H9 (cell line): ENCODE measurements at regions not wholly inside any gene's neighbourhood (a gene's known extent, or its start where the extent isn't known, plus 50 kb on each side); places are given as distances from the start of the nearest gene placed in this dataset.
"Not testable (repeated sequence)": the region's sequence is repeated elsewhere in the genome, so short reads cannot be mapped to it uniquely, and the experiment has no call there.

Experiments used
- DNase-seq: peaks from one replicate; pipeline ENCODE4 v3.0.0-alpha.2; 2017
- H2AFZ ChIP-seq: one replicate; pipeline ENCODE4 v1.6.1; 2013; ENCODE audit warnings: mild to moderate bottlenecking, low read length, control low read depth, moderate library complexity
- H2AK5ac ChIP-seq: 2 replicates; pipeline ENCODE4 v1.6.1; 2013; ENCODE audit warnings: low read length, control low read depth, mixed read lengths; ENCODE audit not compliant: insufficient read length
- H2BK120ac ChIP-seq: one replicate; pipeline ENCODE4 v1.6.1; 2013; ENCODE audit warnings: low read depth, mild to moderate bottlenecking, low read length, control low read depth, inconsistent platforms; ENCODE audit not compliant: poor library complexity, severe bottlenecking
- H2BK12ac ChIP-seq: 2 replicates; pipeline ENCODE4 v1.6.1; 2013; ENCODE audit warnings: low read length, control low read depth, mixed read lengths, low read depth; ENCODE audit not compliant: insufficient read length
- H2BK15ac ChIP-seq: 2 replicates; pipeline ENCODE4 v1.6.1; 2013; ENCODE audit warnings: low read depth, low read length, control low read depth
- H2BK20ac ChIP-seq: one replicate; pipeline ENCODE4 v1.6.1; 2013; ENCODE audit warnings: low read depth, mild to moderate bottlenecking, low read length, control low read depth, inconsistent platforms; ENCODE audit not compliant: poor library complexity, severe bottlenecking
- H2BK5ac ChIP-seq: 2 replicates; pipeline ENCODE4 v1.6.1; 2013; ENCODE audit warnings: low read length, control low read depth, mixed read lengths; ENCODE audit not compliant: insufficient read length
- H3K14ac ChIP-seq: 2 replicates; pipeline ENCODE4 v1.6.1; 2013; ENCODE audit warnings: low read length, control low read depth; ENCODE audit not compliant: insufficient read depth
- H3K18ac ChIP-seq: 2 replicates; pipeline ENCODE4 v1.6.1; 2013; ENCODE audit warnings: low read depth, mild to moderate bottlenecking, mixed read lengths, low read length, control low read depth; ENCODE audit not compliant: insufficient read length
- H3K23ac ChIP-seq: 2 replicates; pipeline ENCODE4 v1.6.1; 2013; ENCODE audit warnings: low read length, control low read depth, mixed read lengths, low read depth; ENCODE audit not compliant: insufficient read length
- H3K23me2 ChIP-seq: 2 replicates; pipeline ENCODE4 v1.6.1; 2013; ENCODE audit warnings: low read depth, mild to moderate bottlenecking, mixed read lengths, low read length, control low read depth; ENCODE audit not compliant: insufficient read length, poor library complexity, severe bottlenecking
- H3K27ac ChIP-seq: 2 replicates; pipeline ENCODE4 v1.5.1; 2013; ENCODE audit warnings: low read length, control low read depth, mixed read lengths, low read depth; ENCODE audit not compliant: insufficient read length
- H3K27me3 ChIP-seq: 2 replicates; pipeline ENCODE4 v1.6.1; 2013; ENCODE audit warnings: low read length, control low read depth, inconsistent platforms; ENCODE audit not compliant: insufficient read depth
- H3K4ac ChIP-seq: 2 replicates; pipeline ENCODE4 v1.6.1; 2013; ENCODE audit warnings: low read depth, mild to moderate bottlenecking, control low read depth, inconsistent platforms, low read length, moderate library complexity
- H3K4me1 ChIP-seq: 2 replicates; pipeline ENCODE4 v1.6.1; 2013; ENCODE audit warnings: low read length, control low read depth, inconsistent platforms; ENCODE audit not compliant: insufficient read depth
- H3K4me2 ChIP-seq: 2 replicates; pipeline ENCODE4 v1.6.1; 2013; ENCODE audit warnings: low read length, control low read depth, mixed read lengths; ENCODE audit not compliant: insufficient read length, insufficient read depth
- H3K56ac ChIP-seq: 2 replicates; pipeline ENCODE4 v1.6.1; 2013; ENCODE audit warnings: low read depth, mild to moderate bottlenecking, mixed read lengths, low read length, control low read depth; ENCODE audit not compliant: insufficient read length
- H3K79me1 ChIP-seq: 2 replicates; pipeline ENCODE4 v1.6.1; 2013; ENCODE audit warnings: low read depth, mild to moderate bottlenecking, moderate library complexity, low read length, control low read depth, inconsistent platforms; ENCODE audit not compliant: insufficient read depth, poor library complexity, severe bottlenecking
- H3K79me2 ChIP-seq: 2 replicates; pipeline ENCODE4 v1.6.1; 2013; ENCODE audit warnings: low read length, control low read depth, inconsistent platforms; ENCODE audit not compliant: insufficient read depth
- H3K9ac ChIP-seq: 2 replicates; pipeline ENCODE4 v1.6.1; 2013; ENCODE audit warnings: low read length, control low read depth, mixed read lengths; ENCODE audit not compliant: insufficient read length; ENCODE audit errors: extremely low read depth
- H3K9me3 ChIP-seq: one replicate; pipeline ENCODE4 v1.6.1; 2013; ENCODE audit warnings: low read depth, low read length, inconsistent platforms; ENCODE audit not compliant: control insufficient read depth
- H3T11ph ChIP-seq: one replicate; pipeline ENCODE4 v1.6.1; 2013; ENCODE audit warnings: mild to moderate bottlenecking, low read length, control low read depth, inconsistent platforms
- H4K20me1 ChIP-seq: one replicate; pipeline ENCODE4 v1.6.1; 2013; ENCODE audit not compliant: control insufficient read depth, insufficient read length, insufficient read depth
- H4K5ac ChIP-seq: 2 replicates; pipeline ENCODE4 v1.6.1; 2013; ENCODE audit warnings: low read depth, mild to moderate bottlenecking, mixed read lengths, low read length, control low read depth; ENCODE audit not compliant: insufficient read length
- H4K8ac ChIP-seq: replicated peaks from 2 replicates; pipeline ENCODE4 v1.6.1; 2013; ENCODE audit warnings: low read length, control low read depth, mixed read lengths, low read depth; ENCODE audit not compliant: insufficient read length
- H4K91ac ChIP-seq: 2 replicates; pipeline ENCODE4 v1.6.1; 2013; ENCODE audit warnings: low read depth, mild to moderate bottlenecking, moderate library complexity, mixed read lengths, low read length, control low read depth; ENCODE audit not compliant: insufficient read length
- H3K27ac Mint-ChIP-seq, 3 experiments: 2 replicates in 2 of 3; 3 replicates in 1 of 3; pipeline ENCODE4 v1.8.0; 2020 to 2021; ENCODE audit warnings: mixed read lengths in 3 of 3, mild to moderate bottlenecking in 1 of 3, moderate library complexity in 1 of 3
- H3K27me3 Mint-ChIP-seq: 2 replicates; pipeline ENCODE4 v1.8.0; 2021; ENCODE audit warnings: low read depth, mild to moderate bottlenecking, moderate library complexity, mixed read lengths
- H3K36me3 Mint-ChIP-seq, 3 experiments: 2 replicates in 2 of 3; 3 replicates in 1 of 3; pipeline ENCODE4 v1.8.0; 2020 to 2021; ENCODE audit warnings: low read depth in 3 of 3, mixed read lengths in 3 of 3; ENCODE audit not compliant: insufficient read depth in 1 of 3
- H3K4me1 Mint-ChIP-seq, 2 experiments: 2 replicates each; pipeline ENCODE4 v1.8.0; 2020; ENCODE audit warnings: mixed read lengths in 2 of 2
- H3K4me3 Mint-ChIP-seq, 2 experiments: 2 replicates in 1 of 2; 3 replicates in 1 of 2; pipeline ENCODE4 v1.8.0; 2020 to 2021; ENCODE audit warnings: mild to moderate bottlenecking in 2 of 2, mixed read lengths in 2 of 2, moderate library complexity in 1 of 2
- H3K9me3 Mint-ChIP-seq, 2 experiments: 2 replicates in 1 of 2; 3 replicates in 1 of 2; pipeline ENCODE4 v1.8.0; 2020; ENCODE audit warnings: mild to moderate bottlenecking in 2 of 2, mixed read lengths in 2 of 2, moderate library complexity in 1 of 2
- WGBS: extraction: QIAGEN DNeasy Blood & Tissue Kit; methylation state at CpG from one replicate; pipeline ENCODE4 v1.1.7; 2013; ENCODE audit warnings: missing lambda C conversion rate, low lambda C conversion rate, mixed read lengths; ENCODE audit not compliant: insufficient read length; ENCODE audit errors: extremely low coverage; 5-methylcytosine and 5-hydroxymethylcytosine counted together
- TF ChIP-seq, protein P1 (sequence below): fragments of 200-600 bp; sonication (generic); conservative IDR thresholded peaks from 3 replicates; pipeline ENCODE4 v1.8.0; 2021; ENCODE audit warnings: antibody characterized with exemption, mild to moderate bottlenecking

DNA sequence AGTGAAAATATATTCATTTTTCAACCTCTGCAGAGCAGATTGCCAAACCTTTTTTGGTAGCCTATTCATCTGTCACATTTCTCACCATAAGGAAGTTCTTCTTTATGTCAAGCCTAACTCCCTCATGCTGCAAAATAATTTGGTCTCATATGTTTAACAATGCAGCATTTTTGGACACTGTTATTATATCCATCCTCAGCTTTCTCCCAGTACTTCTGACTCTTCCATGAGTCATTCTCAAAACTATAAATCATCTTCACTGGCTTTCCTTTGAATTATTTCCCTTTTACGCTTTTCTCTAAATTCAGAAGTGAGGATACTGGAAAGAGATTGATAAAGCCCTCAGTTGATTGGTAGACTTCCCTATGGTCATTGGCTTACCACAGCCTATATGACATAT lies 192.2 kb downstream of the TPBG start:
- TF ChIP-seq, protein P1, sequence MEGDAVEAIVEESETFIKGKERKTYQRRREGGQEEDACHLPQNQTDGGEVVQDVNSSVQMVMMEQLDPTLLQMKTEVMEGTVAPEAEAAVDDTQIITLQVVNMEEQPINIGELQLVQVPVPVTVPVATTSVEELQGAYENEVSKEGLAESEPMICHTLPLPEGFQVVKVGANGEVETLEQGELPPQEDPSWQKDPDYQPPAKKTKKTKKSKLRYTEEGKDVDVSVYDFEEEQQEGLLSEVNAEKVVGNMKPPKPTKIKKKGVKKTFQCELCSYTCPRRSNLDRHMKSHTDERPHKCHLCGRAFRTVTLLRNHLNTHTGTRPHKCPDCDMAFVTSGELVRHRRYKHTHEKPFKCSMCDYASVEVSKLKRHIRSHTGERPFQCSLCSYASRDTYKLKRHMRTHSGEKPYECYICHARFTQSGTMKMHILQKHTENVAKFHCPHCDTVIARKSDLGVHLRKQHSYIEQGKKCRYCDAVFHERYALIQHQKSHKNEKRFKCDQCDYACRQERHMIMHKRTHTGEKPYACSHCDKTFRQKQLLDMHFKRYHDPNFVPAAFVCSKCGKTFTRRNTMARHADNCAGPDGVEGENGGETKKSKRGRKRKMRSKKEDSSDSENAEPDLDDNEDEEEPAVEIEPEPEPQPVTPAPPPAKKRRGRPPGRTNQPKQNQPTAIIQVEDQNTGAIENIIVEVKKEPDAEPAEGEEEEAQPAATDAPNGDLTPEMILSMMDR, result no peak
- Histone ChIP-seq H3K23ac (no peak overlapping the region), H3K27me3 (no peaks in the 10 kb centered on the region), H3K4ac (no peak overlapping the region), H2BK12ac (no peak overlapping the region), H4K91ac (no peak overlapping the region), H3K9me3 (no peaks in the 10 kb centered on the region), H3K18ac (no peak overlapping the region), H3T11ph (no peak overlapping the region), H4K20me1 (no peaks in the 10 kb centered on the region), H3K14ac (no peak overlapping the region), H3K4me1 (no peaks in the 10 kb centered on the region), H2BK20ac (no peak overlapping the region), H2AFZ (no peak overlapping the region), H3K79me1 (no peaks in the 10 kb centered on the region), H4K5ac (no peak overlapping the region), H2BK15ac (no peak overlapping the region), H4K8ac (no peak overlapping the region), H3K27ac (no peak overlapping the region), H3K23me2 (no peaks in the 10 kb centered on the region), H3K56ac (no peak overlapping the region), H2AK5ac (no peak overlapping the region), H2BK120ac (no peak overlapping the region), H3K9ac (no peak overlapping the region), H3K79me2 (no peaks in the 10 kb centered on the region), H2BK5ac (no peak overlapping the region), H3K4me2 (no peak overlapping the region)
- Mint-ChIP-seq H3K4me3 (no peak overlapping the region), H3K27ac (no peak overlapping the region), H3K27me3 (no peaks in the 10 kb centered on the region; the same call in 1 of the 2 replicates), H3K36me3 (no peaks in the 10 kb centered on the region; a peak in 1 of 7 replicates), H3K9me3 (no peaks in the 10 kb centered on the region; a peak in 2 of 5 replicates), H3K4me1 (peaks cover 8 to 14% of the 10 kb centered on the region in 2 experiments)
- no CpG with 5 or more reads among the region's 1 CpG for WGBS
- DNase-seq, result no peak

DNA sequence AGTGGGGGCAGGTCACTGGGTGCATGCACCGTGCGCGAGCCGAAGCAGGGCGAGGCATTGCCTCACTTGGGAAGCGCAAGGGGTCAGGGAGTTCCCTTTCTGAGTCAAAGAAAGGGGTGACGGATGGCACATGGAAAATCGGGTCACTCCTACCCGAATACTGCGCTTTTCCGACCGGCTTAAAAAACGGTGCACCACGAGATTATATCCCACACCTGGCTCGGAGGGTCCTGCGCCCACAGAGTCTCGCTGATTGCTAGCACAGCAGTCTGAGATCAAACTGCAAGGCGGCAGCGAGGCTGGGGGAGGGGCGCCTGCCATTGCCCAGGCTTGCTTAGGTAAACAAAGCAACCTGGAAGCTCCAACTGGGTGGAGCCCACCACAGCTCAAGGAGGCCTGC lies 194.9 kb downstream of the TPBG start:
- not testable (repeated sequence) for H2BK5ac ChIP-seq, H4K20me1 ChIP-seq, H3K18ac ChIP-seq, H3T11ph ChIP-seq, H3K56ac ChIP-seq, H2BK15ac ChIP-seq, H3K36me3 Mint-ChIP-seq, H3K14ac ChIP-seq, H3K9me3 ChIP-seq, H3K27ac ChIP-seq, H3K4me1 ChIP-seq, H2BK120ac ChIP-seq, H3K9me3 Mint-ChIP-seq, H4K8ac ChIP-seq, H3K79me2 ChIP-seq, H2AFZ ChIP-seq, H4K5ac ChIP-seq, H3K27me3 ChIP-seq, H3K23me2 ChIP-seq, H4K91ac ChIP-seq, H3K9ac ChIP-seq, H3K79me1 ChIP-seq, H2AK5ac ChIP-seq, H3K27me3 Mint-ChIP-seq, H3K4ac ChIP-seq, H3K23ac ChIP-seq, DNase-seq, H2BK20ac ChIP-seq, H2BK12ac ChIP-seq
- H3K27ac Mint-ChIP-seq, result peak overlapping the region in 2 of 3 experiments; percentile 92 to 94; a peak in 4 of 7 replicates
- peak overlapping the region; percentile 56 to 67; a peak in 4 of 5 replicates for H3K4me3 Mint-ChIP-seq
- H3K4me2 ChIP-seq, result peak overlapping the region; percentile 13
- WGBS, result no CpG with 5 or more reads among the region's 20 CpGs
- H3K4me1 Mint-ChIP-seq, result peaks cover 8 to 12% of the 10 kb centered on the region in 2 experiments
